Peyer's patch (tissue), 4 donors: ENCODE measurements at regions not wholly inside any gene's neighbourhood (a gene's known extent, or its start where the extent isn't known, plus 50 kb on each side); places are given as distances from the start of the nearest gene placed in this dataset.

Experiments used
- DNase-seq, 3 donors: peaks; one replicate each; pipeline ENCODE4 v3.0.0-alpha.2; 2017 to 2019
- H3K27ac ChIP-seq, 4 donors: fragments of 200-600 bp; sonication (generic); one replicate each; pipeline ENCODE4 v1.5.1; 2016 to 2019
- H3K27me3 ChIP-seq, 2 donors: fragments of 200-600 bp; sonication (generic); one replicate each; pipeline ENCODE4 v1.5.1; 2019
- H3K36me3 ChIP-seq, 3 donors: fragments of 200-600 bp; sonication (generic); one replicate each; pipeline ENCODE4 v1.5.1; 2016 to 2019
- H3K4me1 ChIP-seq, 4 donors: fragments of 200-600 bp; sonication (generic); one replicate each; pipeline ENCODE4 v1.5.1; 2016 to 2019
- H3K4me3 ChIP-seq, 4 donors: fragments of 200-600 bp; sonication (generic); 1 replicate in 3 of 4; 2 replicates in 1 of 4; pipeline ENCODE4 v1.5.1; 2016 to 2019; ENCODE audit warnings: mild to moderate bottlenecking in 1 of 4
- H3K9me3 ChIP-seq, 4 donors: fragments of 200-600 bp; sonication (generic); one replicate each; pipeline ENCODE4 v1.5.1; 2016 to 2019; ENCODE audit warnings: mild to moderate bottlenecking in 1 of 4
- CTCF ChIP-seq, 6 experiments: fragments of 450-650 bp in 4 of 6; fragments of 200-600 bp in 2 of 6; sonication (generic) in 1 of 6; IDR thresholded peaks; one replicate each; pipeline ENCODE4 v1.5.1; 2017 to 2019; ENCODE audit warnings: antibody characterized with exemption in 6 of 6, mild to moderate bottlenecking in 3 of 6, moderate library complexity in 1 of 6
- POLR2A ChIP-seq, 2 donors: fragments of 450-650 bp; IDR thresholded peaks; one replicate each; pipeline ENCODE4 v1.5.1; 2017; ENCODE audit warnings: antibody characterized with exemption in 2 of 2, mild to moderate bottlenecking in 2 of 2, moderate library complexity in 2 of 2

- H3K36me3 ChIP-seq = no peaks in the 10 kb centered on the region
- no peak overlapping the region for H3K27ac ChIP-seq
- H3K4me3 ChIP-seq = no peak overlapping the region
- no peaks in the 10 kb centered on the region for H3K4me1 ChIP-seq
- TF ChIP-seq CTCF (IDR thresholded peaks at IDR 0.05) = no peak
- no peak for TF ChIP-seq POLR2A (IDR thresholded peaks at IDR 0.05)
- DNase-seq = no peak
- H3K9me3 ChIP-seq = peaks cover 0 to 4% (median 0%) of the 10 kb centered on the region in 4 donors
- no peaks in the 10 kb centered on the region for H3K27me3 ChIP-seq
Observed at GRCh38 chr15:85980946-85981345, 98.7 kb upstream of the AGBL1 start.

GRCh38 chr15:85984241-85984640 lies 95.4 kb upstream of the AGBL1 start:
- Histone ChIP-seq H3K4me1 (no peaks in the 10 kb centered on the region), H3K4me3 (no peak overlapping the region), H3K27me3 (no peaks in the 10 kb centered on the region), H3K27ac (no peak overlapping the region), H3K9me3 (peaks cover 0 to 4% (median 0%) of the 10 kb centered on the region in 4 donors), H3K36me3 (no peaks in the 10 kb centered on the region)
- TF ChIP-seq POLR2A (IDR thresholded peaks at IDR 0.05) (no peak), CTCF (IDR thresholded peaks at IDR 0.05) (no peak)
- no peak for DNase-seq

DNA sequence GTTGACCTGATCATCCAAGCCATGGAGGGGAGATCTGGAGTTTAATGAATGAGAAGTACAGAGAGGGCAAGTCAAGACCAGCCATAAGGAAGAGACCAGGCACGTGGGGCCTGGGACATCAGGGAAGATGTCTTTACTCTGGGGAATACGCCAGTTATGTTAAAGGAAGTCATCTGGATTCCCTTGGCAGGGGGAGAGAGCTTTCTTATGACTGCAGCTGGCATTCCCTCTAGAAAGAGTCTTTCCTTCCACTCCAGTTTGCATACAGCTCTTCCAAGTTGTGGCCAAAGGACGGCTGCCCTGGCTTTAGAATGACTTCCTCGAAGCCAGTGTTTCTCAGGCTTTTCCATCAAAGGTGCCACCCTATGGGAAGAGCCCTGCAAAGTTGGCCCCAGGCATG lies 93.6 kb upstream of the AGBL1 start:
- Histone ChIP-seq H3K27ac (no peak overlapping the region), H3K4me3 (no peak overlapping the region), H3K36me3 (no peaks in the 10 kb centered on the region), H3K4me1 (no peaks in the 10 kb centered on the region), H3K27me3 (no peaks in the 10 kb centered on the region), H3K9me3 (peaks cover 0 to 4% (median 0%) of the 10 kb centered on the region in 4 donors)
- no peak for DNase-seq
- TF ChIP-seq POLR2A (IDR thresholded peaks at IDR 0.05) = no peak
- TF ChIP-seq CTCF (IDR thresholded peaks at IDR 0.05) = no peak

- no peaks in the 10 kb centered on the region for H3K4me1 ChIP-seq
- TF ChIP-seq POLR2A (IDR thresholded peaks at IDR 0.05) (no peak), CTCF (IDR thresholded peaks at IDR 0.05) (no peak)
- no peaks in the 10 kb centered on the region for H3K36me3 ChIP-seq
- no peak overlapping the region for H3K27ac ChIP-seq
- H3K4me3 ChIP-seq = no peak overlapping the region
- DNase-seq = no peak
- H3K9me3 ChIP-seq = peaks cover 0 to 4% (median 0%) of the 10 kb centered on the region in 4 donors
- H3K27me3 ChIP-seq = no peaks in the 10 kb centered on the region
Observed at GRCh38 chr15:85986741-85987140, 92.9 kb upstream of the AGBL1 start.

DNA sequence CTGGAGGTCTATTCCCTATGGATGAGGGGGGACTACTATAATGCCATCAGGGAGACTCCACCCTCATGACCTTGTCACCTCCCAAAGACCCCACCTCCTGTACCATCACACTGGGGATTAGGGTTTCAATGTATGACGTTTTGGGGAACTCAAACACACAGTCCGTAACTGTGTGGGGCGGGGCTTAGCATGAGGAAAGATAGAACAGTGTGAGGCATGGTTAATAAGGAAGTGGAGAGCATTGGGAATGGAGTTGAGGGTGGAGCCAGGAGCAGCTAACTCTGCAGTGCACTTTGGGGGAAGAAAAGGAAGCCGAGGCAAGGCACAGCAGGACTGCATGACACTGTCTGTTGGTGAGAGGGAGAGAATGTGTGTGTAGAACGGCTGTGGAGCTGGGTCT lies 90.9 kb upstream of the AGBL1 start:
- TF ChIP-seq POLR2A (IDR thresholded peaks at IDR 0.05) = no peak
- no peak for TF ChIP-seq CTCF (IDR thresholded peaks at IDR 0.05)
- DNase-seq = no peak

GRCh38 chr15:85992224-85992623 lies 87.4 kb upstream of the AGBL1 start:
- Histone ChIP-seq H3K9me3 (no peaks in the 10 kb centered on the region), H3K4me3 (no peak overlapping the region), H3K4me1 (no peaks in the 10 kb centered on the region), H3K36me3 (no peaks in the 10 kb centered on the region), H3K27ac (no peak overlapping the region), H3K27me3 (no peaks in the 10 kb centered on the region)
- TF ChIP-seq POLR2A (IDR thresholded peaks at IDR 0.05) = no peak
- TF ChIP-seq CTCF (IDR thresholded peaks at IDR 0.05) = no peak
- DNase-seq = no peak

More for the DNA sequence above, 90.9 kb upstream of the AGBL1 start:
- Histone ChIP-seq H3K27me3 (no peaks in the 10 kb centered on the region), H3K9me3 (no peaks in the 10 kb centered on the region), H3K36me3 (no peaks in the 10 kb centered on the region), H3K4me1 (no peaks in the 10 kb centered on the region), H3K4me3 (no peak overlapping the region), H3K27ac (no peak overlapping the region)
